ENCODE measurements at regions not wholly inside any gene's neighbourhood (a gene's known extent, or its start where the extent isn't known, plus 50 kb on each side); places are given as distances from the start of the nearest gene placed in this dataset.

- TF ChIP-seq, protein P1, sequence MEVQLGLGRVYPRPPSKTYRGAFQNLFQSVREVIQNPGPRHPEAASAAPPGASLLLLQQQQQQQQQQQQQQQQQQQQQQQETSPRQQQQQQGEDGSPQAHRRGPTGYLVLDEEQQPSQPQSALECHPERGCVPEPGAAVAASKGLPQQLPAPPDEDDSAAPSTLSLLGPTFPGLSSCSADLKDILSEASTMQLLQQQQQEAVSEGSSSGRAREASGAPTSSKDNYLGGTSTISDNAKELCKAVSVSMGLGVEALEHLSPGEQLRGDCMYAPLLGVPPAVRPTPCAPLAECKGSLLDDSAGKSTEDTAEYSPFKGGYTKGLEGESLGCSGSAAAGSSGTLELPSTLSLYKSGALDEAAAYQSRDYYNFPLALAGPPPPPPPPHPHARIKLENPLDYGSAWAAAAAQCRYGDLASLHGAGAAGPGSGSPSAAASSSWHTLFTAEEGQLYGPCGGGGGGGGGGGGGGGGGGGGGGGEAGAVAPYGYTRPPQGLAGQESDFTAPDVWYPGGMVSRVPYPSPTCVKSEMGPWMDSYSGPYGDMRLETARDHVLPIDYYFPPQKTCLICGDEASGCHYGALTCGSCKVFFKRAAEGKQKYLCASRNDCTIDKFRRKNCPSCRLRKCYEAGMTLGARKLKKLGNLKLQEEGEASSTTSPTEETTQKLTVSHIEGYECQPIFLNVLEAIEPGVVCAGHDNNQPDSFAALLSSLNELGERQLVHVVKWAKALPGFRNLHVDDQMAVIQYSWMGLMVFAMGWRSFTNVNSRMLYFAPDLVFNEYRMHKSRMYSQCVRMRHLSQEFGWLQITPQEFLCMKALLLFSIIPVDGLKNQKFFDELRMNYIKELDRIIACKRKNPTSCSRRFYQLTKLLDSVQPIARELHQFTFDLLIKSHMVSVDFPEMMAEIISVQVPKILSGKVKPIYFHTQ (CRISPR knock-in tag; IDR thresholded peaks at IDR 0.05) = no peak
- TF ChIP-seq, protein P2, sequence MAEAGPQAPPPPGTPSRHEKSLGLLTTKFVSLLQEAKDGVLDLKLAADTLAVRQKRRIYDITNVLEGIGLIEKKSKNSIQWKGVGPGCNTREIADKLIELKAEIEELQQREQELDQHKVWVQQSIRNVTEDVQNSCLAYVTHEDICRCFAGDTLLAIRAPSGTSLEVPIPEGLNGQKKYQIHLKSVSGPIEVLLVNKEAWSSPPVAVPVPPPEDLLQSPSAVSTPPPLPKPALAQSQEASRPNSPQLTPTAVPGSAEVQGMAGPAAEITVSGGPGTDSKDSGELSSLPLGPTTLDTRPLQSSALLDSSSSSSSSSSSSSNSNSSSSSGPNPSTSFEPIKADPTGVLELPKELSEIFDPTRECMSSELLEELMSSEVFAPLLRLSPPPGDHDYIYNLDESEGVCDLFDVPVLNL (CRISPR knock-in tag; IDR thresholded peaks at IDR 0.05; ENCODE audit: borderline replicate concordance, low read depth) = no peak
- TF ChIP-seq HMGA2 (CRISPR knock-in tag; IDR thresholded peaks at IDR 0.05) (no peak), KAT7 (CRISPR knock-in tag; IDR thresholded peaks at IDR 0.05; ENCODE audit: borderline replicate concordance) (no peak), GTF2I (CRISPR knock-in tag; conservative IDR thresholded peaks at IDR 0.05) (no peak), FOXJ3 (CRISPR knock-in tag; IDR thresholded peaks at IDR 0.05; ENCODE audit: borderline replicate concordance) (no peak)
Measured at GRCh38 chr5:155508673-155509072, 495.1 kb downstream of the KIF4B start (continued).

DNA sequence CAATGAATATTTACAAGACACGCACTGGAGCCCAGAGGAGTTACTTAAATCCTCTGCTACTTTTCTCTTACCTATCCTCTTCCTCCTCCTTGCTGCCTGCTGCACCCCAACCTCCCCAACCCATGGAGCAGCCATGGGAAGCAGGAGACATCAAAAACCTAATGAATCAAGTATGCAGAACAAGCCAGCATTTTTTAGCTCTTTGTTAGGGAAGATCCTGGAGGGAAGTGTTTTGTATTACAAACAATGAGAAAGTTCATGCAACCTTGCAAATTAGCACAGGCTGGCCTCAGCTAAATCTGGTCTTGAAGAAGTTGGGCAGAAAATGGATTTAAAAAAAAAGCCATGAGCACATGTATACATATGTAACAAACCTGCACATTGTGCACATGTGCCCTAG, 498.8 kb downstream of the KIF4B start:
- peak overlapping the region; percentile 89 for H3K27ac Mint-ChIP-seq
- ChIA-PET POLR2A (no interaction called here), CTCF (interaction anchor here (0.6 kb wide), 1 partner anchor 24 kb away, joined by 3 read pairs; no protein-coding TSS in a partner anchor)
- H3K27me3 Mint-ChIP-seq (ENCODE audit: low read depth) = no peaks in the 10 kb centered on the region; the same call in 1 of the 2 replicates
- peak; percentile 89 for ATAC-seq
- H3K36me3 Mint-ChIP-seq = no peaks in the 10 kb centered on the region
- DNase-seq (ENCODE audit: low spot score) = no peak
- H3K9me3 Mint-ChIP-seq = 0 out of 2 replicates have a peak, but pooled peaks cover 2% of the 10 kb centered on the region
- H3K4me3 Mint-ChIP-seq = peak overlapping the region; percentile 38
- H3K4me1 Mint-ChIP-seq = peaks cover 36% of the 10 kb centered on the region
- TF ChIP-seq TEAD1 (CRISPR knock-in tag; IDR thresholded peaks at IDR 0.05) (no peak), KAT7 (CRISPR knock-in tag; IDR thresholded peaks at IDR 0.05; ENCODE audit: borderline replicate concordance) (no peak), IRF2 (CRISPR knock-in tag; IDR thresholded peaks at IDR 0.05; ENCODE audit: borderline replicate concordance, low read depth) (no peak), SMAD3 (CRISPR knock-in tag; IDR thresholded peaks at IDR 0.05; ENCODE audit: borderline replicate concordance) (no peak), FOXP4 (CRISPR knock-in tag; IDR thresholded peaks at IDR 0.05) (no peak), TP53 (CRISPR knock-in tag; IDR thresholded peaks at IDR 0.05) (no peak), SOX15 (CRISPR knock-in tag; IDR thresholded peaks at IDR 0.05) (no peak), ATF6 (CRISPR knock-in tag; IDR thresholded peaks at IDR 0.05) (no peak), ZBTB21 (CRISPR knock-in tag; IDR thresholded peaks at IDR 0.05; ENCODE audit: borderline replicate concordance) (no peak), GRHL2 (CRISPR knock-in tag; IDR thresholded peaks at IDR 0.05; ENCODE audit: insufficient replicate concordance, severe bottlenecking) (no peak), USF1 (CRISPR knock-in tag; IDR thresholded peaks at IDR 0.05) (no peak), E2F5 (CRISPR knock-in tag; IDR thresholded peaks at IDR 0.05) (no peak)
- TF ChIP-seq, protein P3, sequence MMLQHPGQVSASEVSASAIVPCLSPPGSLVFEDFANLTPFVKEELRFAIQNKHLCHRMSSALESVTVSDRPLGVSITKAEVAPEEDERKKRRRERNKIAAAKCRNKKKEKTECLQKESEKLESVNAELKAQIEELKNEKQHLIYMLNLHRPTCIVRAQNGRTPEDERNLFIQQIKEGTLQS (CRISPR knock-in tag; conservative IDR thresholded peaks at IDR 0.05) = no peak
- TF ChIP-seq, protein P1 (CRISPR knock-in tag; IDR thresholded peaks at IDR 0.05) = no peak
